GM19395 (cell line): ENCODE measurements at regions not wholly inside any gene's neighbourhood (a gene's known extent, or its start where the extent isn't known, plus 50 kb on each side); places are given as distances from the start of the nearest gene placed in this dataset.

ENCODE experiments used
- ATAC-seq: cut with Tn5 transposase; IDR thresholded peaks from one replicate; pipeline ENCODE4 v1.9.1; 2021; ENCODE audit warnings: mild to moderate bottlenecking, moderate library complexity; ENCODE audit not compliant: unreplicated experiment

DNA sequence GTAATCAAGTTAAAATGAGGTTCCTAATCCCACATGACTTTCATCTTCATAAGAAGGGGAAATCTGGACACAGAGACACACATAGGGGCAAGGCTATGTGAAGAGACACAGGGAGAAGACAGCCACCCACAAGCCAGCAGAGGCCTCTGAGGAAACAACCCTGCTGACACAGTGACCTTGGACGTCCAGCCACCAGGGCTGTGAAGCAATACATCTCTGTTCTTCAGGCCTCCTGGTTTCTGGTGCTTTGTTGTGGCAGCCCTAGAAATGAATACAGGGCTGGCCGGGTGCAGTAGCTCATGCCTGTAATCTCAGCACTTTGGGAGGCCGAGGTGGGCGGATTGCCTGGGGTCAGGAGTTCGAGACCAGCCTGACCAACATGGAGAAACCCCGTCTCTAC lies 183.9 kb downstream of the CXCL12 start:
- no peak for ATAC-seq

DNA sequence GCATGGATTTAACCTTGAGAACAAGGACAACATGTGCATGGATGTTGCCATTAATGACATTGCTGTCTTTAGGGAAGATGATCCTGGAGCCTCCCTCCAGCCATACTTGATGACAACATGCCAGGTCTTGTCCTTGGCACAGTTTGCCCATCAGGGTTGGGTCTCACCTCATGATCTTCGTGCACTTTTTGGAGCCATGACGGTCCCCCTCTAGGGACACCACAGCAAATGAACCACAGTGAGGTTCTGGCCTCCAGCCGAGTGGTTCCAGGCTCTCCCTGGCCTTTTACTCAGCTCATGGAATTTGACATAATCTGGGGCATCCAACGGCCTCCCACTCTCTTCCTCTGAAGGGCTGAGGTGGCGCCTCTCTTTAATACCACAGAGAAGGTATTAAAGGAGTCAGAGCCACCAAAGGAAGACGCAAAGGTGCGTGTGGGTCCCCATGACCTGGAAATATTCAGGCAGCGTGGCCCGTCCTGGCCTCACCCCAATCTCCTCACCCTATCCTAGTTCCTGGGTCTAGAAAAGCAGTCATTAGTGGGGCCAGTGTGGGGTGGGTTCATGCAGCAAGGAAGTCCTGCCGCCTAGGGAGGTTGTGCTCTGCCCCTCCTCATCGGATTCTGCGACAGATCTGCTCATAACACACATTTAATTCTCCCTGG lies 184.8 kb downstream of the CXCL12 start:
- no peak for ATAC-seq

DNA sequence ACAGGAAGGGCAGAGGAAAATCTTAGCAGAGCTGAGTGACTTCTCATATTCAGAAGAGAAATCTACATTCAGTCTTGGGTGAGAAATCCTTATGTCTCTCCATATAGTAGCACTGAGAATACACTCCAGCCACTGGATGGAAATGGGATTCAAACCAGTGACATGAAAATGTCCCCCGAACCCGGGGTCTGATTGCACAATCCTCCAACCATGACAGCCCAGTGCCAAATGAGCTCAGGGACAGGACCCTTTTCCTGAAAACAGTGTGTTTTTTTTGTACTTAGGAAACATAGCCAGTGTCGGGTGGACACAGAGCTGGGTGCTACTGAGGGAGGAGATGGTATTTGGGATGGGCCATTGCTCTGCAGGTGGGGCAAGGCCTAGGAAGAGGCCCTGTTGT lies 185.6 kb downstream of the CXCL12 start:
- no peak for ATAC-seq

DNA sequence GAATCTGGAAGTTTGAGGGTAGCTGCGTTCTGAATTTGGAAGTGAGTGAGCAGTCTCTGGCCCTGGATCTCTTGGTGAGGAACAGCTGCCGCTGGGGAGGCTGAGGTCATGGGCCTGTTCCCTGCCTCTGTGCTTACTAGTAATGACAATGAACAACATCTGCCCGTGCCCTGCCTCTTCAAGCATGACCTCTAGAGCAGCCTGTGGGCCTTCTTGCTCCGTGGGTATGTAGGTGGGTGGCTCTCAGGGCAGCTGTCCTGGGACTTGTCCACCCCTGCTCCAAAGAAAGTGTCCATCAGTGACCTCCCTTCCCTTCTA lies 186.2 kb downstream of the CXCL12 start:
- no peak for ATAC-seq

DNA sequence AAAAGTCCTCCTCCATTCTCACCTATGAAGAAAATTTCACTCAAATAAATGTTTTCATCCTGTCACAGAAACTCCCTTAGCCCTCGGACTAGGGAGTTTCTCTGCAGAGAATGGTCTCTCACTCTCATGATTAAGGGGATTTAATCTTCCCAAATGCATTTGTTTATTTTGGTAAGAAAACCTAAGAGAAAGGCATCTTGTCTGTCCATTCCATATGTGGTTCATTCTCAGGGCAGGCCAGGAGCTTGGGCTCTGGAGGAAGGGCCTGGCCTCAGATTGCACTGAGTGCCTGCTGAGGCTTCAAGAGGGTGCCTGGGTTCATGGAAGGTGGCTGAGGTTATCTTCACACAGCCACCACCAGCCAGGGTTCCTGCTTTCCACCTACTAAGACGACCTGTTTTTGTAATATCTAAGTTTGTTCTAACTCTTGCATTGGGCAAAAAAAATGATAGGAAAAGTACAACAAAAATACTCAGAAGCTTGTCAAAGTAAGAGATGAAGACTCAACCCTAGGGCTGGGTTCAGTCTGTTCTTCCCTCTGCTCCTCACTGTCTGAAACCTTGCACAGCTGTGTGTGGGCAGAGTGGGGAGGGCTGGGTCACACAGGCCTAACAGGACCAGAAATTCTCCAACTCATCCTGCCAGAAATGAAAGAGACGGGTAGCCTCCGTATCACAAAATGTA lies 186.7 kb downstream of the CXCL12 start:
- ATAC-seq = no peak

DNA sequence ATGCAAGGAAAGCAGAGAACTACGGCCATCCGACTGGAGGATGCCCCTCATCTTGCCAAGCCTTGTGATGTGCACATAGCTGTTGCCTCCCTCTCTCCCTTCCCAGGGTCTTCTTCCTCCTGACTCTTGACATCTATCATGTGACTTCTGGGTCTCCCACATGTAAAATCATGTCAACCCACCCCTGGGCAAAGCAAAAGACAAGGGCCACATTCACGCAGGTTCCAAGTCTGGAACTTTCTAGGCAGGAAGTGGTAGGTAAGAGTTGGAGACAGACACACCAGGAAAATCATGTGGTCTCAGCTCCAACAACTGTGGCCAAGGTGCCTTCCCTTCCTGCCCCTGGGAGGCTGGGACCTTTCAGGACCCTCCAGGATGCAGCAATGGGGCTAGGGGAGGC lies 187.3 kb downstream of the CXCL12 start:
- ATAC-seq = no peak

DNA sequence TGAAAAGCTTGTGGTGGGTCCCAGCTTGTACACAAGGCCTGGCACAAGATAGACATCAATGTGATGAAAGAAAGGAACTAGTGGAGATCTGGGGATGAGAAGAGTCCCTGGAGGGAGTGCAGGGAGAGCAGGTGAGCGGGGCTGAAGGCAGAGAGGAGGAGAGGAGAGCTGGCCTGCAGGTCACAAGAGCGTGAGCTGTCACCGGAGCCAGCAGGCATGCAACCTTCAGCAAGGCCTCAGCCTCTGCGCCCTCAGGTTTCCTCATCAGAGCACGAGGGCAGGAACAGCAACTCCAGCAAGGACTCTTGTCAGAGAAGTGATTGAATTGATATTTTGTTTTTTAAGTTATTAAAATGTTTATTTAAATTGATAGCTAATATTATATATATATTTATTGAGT lies 188.6 kb downstream of the CXCL12 start:
- no peak for ATAC-seq

DNA sequence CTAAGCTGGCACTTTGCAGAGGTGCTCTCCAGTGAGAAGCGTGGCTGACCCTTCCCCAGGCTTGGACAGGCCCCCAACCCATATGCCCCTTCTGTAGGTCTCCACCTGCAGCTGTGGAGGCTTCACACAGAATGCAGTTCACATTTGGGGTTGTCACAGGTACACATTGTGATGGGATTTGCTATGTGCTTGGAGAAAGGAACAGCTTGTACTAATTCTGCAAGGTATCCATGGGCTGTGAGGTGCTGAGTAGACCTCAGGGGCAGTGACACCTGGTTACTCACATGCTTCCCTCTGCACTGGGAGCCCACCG lies 188.9 kb downstream of the CXCL12 start:
- no peak for ATAC-seq

DNA sequence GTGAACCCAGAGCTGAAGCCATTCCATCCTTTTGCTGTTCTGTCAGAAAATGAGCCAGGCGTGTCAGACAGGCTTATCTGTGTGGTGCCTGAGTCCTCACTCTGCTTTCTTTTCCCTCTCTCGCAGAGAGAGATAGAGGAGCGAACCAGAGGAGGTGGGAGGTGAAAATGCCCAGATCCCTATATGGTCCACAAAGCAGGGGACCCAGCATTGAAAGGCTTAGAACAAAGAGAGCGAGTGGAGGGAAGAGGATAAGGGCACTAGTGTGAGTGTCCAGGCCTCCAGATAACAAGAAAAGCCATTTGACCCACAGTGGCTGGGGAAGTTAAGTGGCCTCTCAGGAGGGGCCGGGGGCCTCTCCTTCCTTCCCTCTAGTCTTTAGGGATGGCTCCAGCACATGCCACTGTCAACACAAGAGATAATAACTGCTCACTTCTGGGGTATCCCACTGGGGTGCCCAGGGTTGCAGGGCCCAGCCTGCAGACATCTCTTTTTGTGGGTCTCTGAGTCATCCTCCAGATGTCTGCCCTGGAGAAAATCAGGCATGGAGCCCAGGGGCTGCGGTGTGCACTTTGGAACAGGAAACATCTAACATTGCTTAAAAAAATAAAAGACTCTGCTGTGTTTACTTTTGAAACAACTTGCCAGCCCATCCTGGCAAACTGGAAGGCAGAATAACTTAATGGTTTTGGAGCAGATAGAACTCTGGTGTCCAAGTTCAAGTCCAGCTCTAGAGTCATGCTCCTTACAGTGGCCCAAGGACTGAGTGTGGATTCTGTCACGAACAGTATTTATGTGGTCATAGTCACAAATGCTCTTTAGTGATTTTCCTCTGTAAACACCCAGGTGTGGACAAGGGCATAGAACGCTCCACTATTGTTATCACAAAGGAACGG lies 189.5 kb downstream of the CXCL12 start:
- ATAC-seq = no peak

DNA sequence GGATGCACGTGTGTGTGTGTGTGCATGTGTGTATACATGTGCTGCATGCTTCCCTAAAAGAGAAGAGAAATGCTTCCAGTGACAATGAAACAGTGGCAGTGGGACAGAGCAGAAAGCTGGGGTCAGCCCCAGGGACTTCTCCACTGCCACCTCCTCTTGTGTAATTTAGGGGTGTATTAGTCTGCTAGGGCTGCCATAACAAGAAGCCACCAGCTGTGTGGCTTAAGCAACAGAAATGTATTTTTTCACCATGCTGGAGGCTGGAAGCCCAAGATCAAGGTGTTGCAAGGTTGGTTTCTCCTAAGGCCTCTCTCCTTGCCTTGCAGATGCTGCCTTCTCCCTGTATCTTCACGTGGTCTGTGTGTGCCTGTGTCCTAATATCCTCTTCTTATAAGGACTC lies 190.5 kb downstream of the CXCL12 start:
- ATAC-seq = no peak

DNA sequence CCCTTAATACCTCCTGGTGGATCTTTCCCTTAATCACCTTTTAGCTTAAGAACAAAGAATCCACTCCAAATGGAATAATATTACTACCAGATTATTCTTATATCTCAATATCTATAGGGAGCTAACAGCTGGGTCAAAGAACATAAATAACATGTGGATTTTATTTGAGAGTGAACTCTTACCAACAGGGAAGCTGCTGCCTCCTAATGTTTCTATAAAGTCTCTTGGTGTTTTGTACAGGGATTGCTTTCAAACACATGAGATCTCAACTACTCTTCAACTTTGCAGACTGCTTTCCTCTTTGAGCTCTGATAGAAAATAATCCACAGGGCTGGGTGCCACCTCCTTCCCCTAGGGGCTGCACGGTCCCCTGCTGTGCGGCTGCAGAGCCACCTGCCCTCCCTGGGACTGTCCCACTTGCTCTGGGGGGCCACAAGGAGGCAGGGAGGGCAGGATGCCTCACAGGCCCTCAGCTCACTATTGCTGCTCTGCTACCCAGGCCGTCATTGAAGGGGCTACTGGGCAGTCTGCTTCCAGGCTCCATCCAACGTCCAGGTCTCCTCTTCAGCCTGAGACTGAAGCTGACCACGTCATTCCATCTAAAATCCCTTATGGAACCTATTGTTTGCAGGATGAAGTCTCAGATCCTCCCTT lies 191.2 kb downstream of the CXCL12 start:
- ATAC-seq = no peak

DNA sequence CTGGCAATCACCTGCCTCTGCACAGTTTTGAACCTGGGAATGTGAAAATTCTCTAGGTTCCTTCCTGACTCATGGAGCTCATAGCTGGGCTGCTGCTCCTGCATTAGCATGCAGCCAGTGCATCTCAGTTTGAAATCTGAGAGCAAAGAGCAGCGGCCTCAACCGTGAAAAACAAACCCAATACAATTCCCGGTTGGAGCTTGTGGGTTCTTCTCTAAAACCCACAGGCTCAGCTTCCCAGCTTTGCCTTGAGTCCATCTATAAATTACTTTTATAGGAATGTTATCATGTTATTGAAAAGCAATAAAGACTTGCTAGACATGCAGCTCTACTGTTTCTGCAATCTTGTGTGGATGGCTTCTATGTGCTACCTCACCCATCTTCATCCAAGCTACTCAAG lies 191.7 kb downstream of the CXCL12 start:
- no peak for ATAC-seq

DNA sequence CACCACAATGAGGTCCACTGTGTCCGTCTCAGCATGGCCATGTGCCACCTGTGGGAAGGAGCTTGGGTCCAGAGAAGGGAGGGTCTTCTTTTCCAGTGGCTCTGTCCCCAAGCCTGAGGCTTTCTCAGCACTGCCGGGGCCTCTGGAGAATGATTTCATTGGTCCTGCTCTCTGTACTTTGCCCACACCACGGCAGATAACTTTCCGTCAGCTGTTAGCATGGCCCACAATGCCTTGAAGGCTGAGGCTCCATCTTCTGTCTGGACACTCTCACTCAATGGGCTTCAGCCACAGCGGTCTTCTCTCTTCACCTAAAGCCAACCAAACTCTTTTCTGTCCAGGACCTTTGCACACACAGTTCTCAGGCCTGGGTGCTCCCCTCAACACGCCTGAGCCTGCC lies 192.5 kb downstream of the CXCL12 start:
- ATAC-seq = no peak

DNA sequence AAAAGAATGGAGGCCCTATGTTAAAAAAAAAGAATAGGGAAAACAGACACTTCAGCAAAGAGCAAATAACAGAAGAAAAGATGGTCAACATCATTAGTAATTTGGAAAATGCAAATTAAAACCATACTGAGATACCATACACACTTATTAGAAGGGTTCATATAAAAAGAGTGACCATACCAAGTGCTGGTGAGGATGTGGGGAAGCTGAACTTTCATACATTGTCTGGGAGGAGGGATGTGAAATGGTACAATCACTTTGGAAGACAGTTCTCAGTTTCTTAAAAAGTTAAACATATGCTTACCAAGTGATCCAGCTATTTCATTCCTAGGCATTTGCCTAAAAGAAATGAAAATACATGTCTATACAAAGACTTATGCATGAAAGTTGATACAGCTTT lies 194.4 kb downstream of the CXCL12 start:
- no peak for ATAC-seq

DNA sequence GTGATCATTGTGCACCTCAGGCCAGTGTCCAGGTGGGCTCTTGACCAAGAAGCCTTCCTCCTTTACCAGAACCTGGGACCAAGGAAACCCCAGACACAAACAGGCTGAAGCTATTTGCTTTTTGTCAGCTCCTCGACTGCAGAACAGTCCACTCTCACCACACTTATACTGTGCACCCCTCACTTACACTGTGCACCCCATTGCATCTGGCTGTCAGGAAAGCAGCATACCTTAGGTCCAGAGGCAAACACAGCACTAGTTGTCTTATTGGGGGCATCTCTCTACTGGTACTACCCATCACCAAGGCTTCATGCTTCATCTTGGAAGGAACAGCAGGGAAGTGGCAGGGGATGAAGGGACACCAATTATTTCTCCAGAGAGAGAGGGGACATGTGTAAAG lies 198.1 kb downstream of the CXCL12 start:
- no peak for ATAC-seq

DNA sequence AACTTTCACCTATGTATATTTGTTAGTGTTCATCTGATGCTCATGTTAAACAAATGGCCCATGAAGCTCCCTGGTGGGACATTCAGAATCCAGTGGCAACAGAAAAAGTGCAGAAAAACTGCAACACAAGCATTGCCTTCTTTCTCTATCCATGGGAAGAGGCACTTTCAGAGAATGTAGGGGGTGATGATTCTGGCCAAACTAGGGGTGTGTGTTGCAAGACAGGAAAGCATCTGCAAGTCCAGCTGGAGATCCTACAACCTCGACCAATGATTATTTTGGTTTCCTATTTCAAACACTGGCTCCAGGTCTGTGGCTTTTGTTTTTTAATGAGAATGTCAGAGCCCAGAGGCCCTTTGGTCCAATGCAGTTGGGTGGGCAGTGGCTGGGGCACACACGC lies 198.7 kb downstream of the CXCL12 start:
- ATAC-seq = no peak

DNA sequence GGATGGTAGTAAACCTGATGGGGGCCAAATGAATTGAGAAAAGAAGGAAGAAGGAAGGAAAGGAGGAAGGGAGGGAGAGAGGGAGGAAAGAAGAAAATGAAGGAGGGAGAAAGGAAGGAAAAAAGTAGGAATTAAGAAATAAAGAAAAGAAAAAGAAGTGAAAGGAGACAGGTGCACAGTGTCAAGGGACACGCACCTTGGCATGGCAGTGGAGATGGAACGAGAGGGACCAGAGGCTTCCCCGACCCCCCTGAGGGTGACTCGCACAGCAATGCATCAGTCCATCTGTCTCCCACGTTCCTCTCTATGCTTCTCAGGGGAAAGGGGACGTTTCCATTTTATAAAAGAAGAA lies 199.6 kb downstream of the CXCL12 start:
- no peak for ATAC-seq

DNA sequence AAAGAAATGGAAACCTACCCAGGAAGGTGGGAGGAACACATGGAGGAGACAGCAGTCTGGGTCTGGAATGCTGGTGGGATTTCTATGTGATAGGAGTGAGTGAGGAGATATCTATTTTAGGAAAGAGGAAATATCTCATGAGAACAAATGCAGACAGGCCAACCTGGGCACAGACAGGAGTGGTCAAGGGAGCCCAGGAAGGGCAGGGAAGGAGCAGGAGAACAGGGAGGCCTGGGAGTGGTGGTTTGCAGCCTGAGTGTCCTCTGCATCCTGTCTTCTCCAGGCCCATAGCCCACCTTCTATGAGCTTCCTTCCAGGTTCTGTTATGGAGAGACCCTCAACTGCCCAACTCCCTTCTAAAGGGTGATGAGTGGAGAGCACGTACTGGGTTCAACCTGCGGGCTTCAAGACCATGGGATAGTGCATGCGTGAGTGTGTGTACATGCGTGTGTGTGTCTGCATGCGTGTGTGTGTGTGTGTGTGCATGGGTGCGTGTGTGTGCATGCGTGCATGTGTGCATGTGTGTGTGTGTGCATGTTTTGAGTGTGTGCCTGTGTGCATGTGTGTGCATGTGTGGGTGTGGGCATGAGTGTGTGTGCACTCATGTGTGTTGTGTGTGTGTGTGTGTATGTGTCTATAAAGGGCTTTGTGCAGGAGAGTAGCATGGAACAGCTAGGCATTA lies 200.1 kb downstream of the CXCL12 start:
- ATAC-seq = no peak

DNA sequence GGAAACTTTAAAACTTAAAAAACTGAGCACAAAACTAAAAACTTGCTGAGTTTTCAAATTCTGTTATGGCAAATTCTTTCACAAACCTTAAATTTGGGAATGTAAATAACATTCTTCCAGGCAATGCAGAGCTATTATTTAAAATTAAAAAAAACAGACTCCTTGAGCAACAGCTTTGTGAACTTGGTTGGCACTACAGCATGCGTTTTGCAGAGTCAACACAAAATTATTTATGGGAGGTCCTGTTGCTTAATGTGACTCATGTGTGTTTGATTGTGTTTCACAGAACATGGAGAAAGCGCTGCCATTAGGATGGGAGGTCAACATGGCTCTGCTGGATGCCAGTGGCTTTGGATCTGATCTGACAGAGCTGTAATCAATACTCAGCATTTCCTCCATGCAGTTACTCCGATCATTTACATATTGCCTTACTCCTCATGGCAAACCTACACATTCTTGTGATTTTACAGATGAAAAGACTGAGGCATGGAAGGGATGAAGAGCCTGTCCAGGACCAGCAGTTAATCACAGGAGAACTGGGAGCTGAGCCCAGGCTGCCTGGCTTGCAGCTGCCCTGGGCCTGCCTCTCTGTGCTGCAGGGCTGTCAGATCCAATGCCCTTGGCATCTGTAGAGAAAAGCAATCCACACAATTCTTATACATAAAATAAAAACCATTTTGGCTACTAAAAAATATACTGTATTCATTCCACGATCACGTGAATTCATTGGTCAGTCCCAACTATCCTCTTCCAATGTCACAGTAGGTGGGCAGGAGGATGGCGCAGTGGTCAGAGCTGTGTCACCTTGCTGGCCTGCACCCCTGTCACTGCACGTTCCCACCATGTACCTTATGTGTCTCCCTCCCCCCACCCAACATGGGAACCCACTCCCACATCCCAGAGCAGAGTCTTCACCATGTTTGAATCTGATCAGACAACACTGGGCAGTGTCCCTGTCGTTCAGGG lies 200.9 kb downstream of the CXCL12 start:
- no peak for ATAC-seq

DNA sequence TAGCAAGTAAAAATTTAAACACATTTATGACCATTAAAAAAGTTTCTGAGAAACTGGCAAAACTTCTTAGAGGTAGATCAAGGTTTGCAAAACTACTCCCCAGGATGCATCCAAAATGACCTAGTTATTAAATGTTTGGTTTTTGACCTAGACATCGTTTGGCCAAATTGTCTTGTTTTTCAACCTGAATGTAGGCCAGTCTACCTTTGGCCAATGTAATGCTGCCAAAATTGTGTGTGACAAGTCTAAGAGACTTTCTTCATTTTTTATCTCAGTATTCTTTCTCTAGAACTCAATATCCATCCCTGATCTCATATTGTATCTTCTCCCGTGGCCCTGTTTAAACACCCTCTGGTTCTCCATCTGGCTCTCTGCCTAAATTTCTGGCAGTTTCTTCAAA lies 202.0 kb downstream of the CXCL12 start:
- ATAC-seq = no peak
